ENCODE measurements at regions not wholly inside any gene's neighbourhood (a gene's known extent, or its start where the extent isn't known, plus 50 kb on each side); places are given as distances from the start of the nearest gene placed in this dataset.

GRCh38 chr20:5675103-5676091 is 64.6 kb upstream of the GPCPD1 start:
- TF ChIP-seq, protein P1, sequence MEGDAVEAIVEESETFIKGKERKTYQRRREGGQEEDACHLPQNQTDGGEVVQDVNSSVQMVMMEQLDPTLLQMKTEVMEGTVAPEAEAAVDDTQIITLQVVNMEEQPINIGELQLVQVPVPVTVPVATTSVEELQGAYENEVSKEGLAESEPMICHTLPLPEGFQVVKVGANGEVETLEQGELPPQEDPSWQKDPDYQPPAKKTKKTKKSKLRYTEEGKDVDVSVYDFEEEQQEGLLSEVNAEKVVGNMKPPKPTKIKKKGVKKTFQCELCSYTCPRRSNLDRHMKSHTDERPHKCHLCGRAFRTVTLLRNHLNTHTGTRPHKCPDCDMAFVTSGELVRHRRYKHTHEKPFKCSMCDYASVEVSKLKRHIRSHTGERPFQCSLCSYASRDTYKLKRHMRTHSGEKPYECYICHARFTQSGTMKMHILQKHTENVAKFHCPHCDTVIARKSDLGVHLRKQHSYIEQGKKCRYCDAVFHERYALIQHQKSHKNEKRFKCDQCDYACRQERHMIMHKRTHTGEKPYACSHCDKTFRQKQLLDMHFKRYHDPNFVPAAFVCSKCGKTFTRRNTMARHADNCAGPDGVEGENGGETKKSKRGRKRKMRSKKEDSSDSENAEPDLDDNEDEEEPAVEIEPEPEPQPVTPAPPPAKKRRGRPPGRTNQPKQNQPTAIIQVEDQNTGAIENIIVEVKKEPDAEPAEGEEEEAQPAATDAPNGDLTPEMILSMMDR (IDR thresholded peaks at IDR 0.05): no peak
- TF ChIP-seq POLR2A (IDR thresholded peaks at IDR 0.05): no peak
